Heart right ventricle (tissue), 16 donors: ENCODE measurements at regions not wholly inside any gene's neighbourhood (a gene's known extent, or its start where the extent isn't known, plus 50 kb on each side); places are given as distances from the start of the nearest gene placed in this dataset.

Experiments used
- ATAC-seq, 8 donors: fragments of 200-7000 bp; cut with Tn5 transposase; one replicate each; pipeline ENCODE4 v1.9.1; 2020; ENCODE audit warnings: mild to moderate bottlenecking in 8 of 8, moderate library complexity in 8 of 8, moderate number of reproducible peaks in 1 of 8
- DNase-seq, 2 donors: peaks; one replicate each; pipeline ENCODE4 v3.0.0-alpha.2; 2020
- H3K27ac ChIP-seq, 10 donors: fragments of 200-600 bp; sonication (generic) in 2 of 10; one replicate each; pipeline versions ENCODE4 v1.5.0 to v1.8.0; 2020 to 2022; ENCODE audit warnings: mild to moderate bottlenecking in 3 of 10
- H3K27me3 ChIP-seq, 7 donors: fragments of 200-600 bp; one replicate each; pipeline ENCODE4 v1.8.0; 2021 to 2022; ENCODE audit warnings: mild to moderate bottlenecking in 2 of 7
- H3K36me3 ChIP-seq, 9 donors: fragments of 200-600 bp; sonication (generic) in 1 of 9; one replicate each; pipeline versions ENCODE4 v1.5.0 to v1.8.0; 2020 to 2022; ENCODE audit warnings: mild to moderate bottlenecking in 2 of 9
- H3K4me1 ChIP-seq, 9 donors: fragments of 200-600 bp; sonication (generic) in 1 of 9; one replicate each; pipeline versions ENCODE4 v1.5.0 to v1.8.0; 2020 to 2022; ENCODE audit warnings: mild to moderate bottlenecking in 4 of 9
- H3K4me3 ChIP-seq, 10 donors: fragments of 200-600 bp; sonication (generic) in 2 of 10; one replicate each; pipeline versions ENCODE4 v1.5.0 to v1.8.0; 2020 to 2022; ENCODE audit warnings: mild to moderate bottlenecking in 7 of 10, moderate library complexity in 2 of 10
- H3K9me3 ChIP-seq, 11 donors: fragments of 200-600 bp in 10 of 11; sonication (generic) in 2 of 11; one replicate each; pipeline versions ENCODE4 v1.5.0 to v1.8.0; 2013 to 2022; ENCODE audit warnings: mild to moderate bottlenecking in 2 of 11, control low read depth in 1 of 11, moderate library complexity in 1 of 11
- WGBS, 2 donors: extraction: QIAGEN DNeasy Blood & Tissue Kit; methylation state at CpG; one replicate each; pipeline ENCODE4 v1.1.7; 2013; ENCODE audit warnings: inconsistent platforms in 1 of 2; 5-methylcytosine and 5-hydroxymethylcytosine counted together
- intact Hi-C, 10 donors: fragments of 100-400 bp; cut with DNase I; formaldehyde crosslinking; loops; one replicate each; pipeline versions ENCODE4 v1.11.1 to v1.14.2; 2022
- TF ChIP-seq, protein P1 (sequence below), 9 donors: fragments of 200-600 bp; sonication (generic) in 2 of 9; IDR thresholded peaks; one replicate each; pipeline versions ENCODE4 v1.5.0 to v1.8.0; 2021 to 2022; ENCODE audit warnings: antibody characterized with exemption in 9 of 9, mild to moderate bottlenecking in 5 of 9, moderate library complexity in 1 of 9
- donor health status: Arrhythmogenic right ventricular cardiomyopathy.
- donor health status: ischemic (EF 13 %, LVEDD 7.1; RV severe dilation, severe dysfunction).
- donor health status: healthy with polysubstance abuse.
- donor health status: DM: no; HTN: yes; CAD: no.
- donor health status: DM: no; HTN: no; CAD: no.
- donor health status: ischemic (EF 25% LVEDD 6.9; RV normal size, moderate dysfunction).
- donor health status: ischemic (EF 25% LVEDD 5.7; RV mildly dilated, moderate dysfunction).
- donor health status: healthy.
- donor health status: DM: yes; HTN: yes; CAD: no.
- donor health status: Ischemic cardiomyopathy.
- donor health status: ischemic (EF 35%, LVEDD 5.7; RV mildly dilated, moderate dysfunction).
- donor health status: nonischemic (EF 11% LVEDD 7.7; RV severe dilation, severe dysfunction).
- donor health status: DM: yes; HTN: yes; CAD: no.
- donor health status: PGD.
- donor health status: ischemic (EF 29% LVEDD 5.4; RV normal size, mild dysfunction).
- donor health status: nonischemic (EF 23%, LVEDD 6.1; RV moderate dilation, normal function).

- Histone ChIP-seq H3K27ac (no peak overlapping the region), H3K9me3 (peaks cover 0 to 19% (median 6%) of the 10 kb centered on the region in 11 donors), H3K4me3 (no peak overlapping the region), H3K4me1 (no peaks in the 10 kb centered on the region), H3K27me3 (no peaks in the 10 kb centered on the region), H3K36me3 (no peaks in the 10 kb centered on the region)
- WGBS, 2 donors, result 100% methylated on average over 1 of the region's 1 CpG
- ATAC-seq (no peak), DNase-seq (no peak)
- intact Hi-C loops, result no loop called here
- TF ChIP-seq, protein P1, sequence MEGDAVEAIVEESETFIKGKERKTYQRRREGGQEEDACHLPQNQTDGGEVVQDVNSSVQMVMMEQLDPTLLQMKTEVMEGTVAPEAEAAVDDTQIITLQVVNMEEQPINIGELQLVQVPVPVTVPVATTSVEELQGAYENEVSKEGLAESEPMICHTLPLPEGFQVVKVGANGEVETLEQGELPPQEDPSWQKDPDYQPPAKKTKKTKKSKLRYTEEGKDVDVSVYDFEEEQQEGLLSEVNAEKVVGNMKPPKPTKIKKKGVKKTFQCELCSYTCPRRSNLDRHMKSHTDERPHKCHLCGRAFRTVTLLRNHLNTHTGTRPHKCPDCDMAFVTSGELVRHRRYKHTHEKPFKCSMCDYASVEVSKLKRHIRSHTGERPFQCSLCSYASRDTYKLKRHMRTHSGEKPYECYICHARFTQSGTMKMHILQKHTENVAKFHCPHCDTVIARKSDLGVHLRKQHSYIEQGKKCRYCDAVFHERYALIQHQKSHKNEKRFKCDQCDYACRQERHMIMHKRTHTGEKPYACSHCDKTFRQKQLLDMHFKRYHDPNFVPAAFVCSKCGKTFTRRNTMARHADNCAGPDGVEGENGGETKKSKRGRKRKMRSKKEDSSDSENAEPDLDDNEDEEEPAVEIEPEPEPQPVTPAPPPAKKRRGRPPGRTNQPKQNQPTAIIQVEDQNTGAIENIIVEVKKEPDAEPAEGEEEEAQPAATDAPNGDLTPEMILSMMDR (IDR thresholded peaks at IDR 0.05), result no peak
These were observed 1045.2 kb downstream of the FLRT2 start for GRCh38 chr14:86575141-86575540.

- TF ChIP-seq, protein P1 (IDR thresholded peaks at IDR 0.05), result no peak
- H3K4me3 ChIP-seq, result no peak overlapping the region
- H3K36me3 ChIP-seq, result no peaks in the 10 kb centered on the region
- 66 to 77% methylated on average over 1 of the region's 1 CpG for WGBS, 2 donors
- ATAC-seq, result no peak
- no peak overlapping the region for H3K27ac ChIP-seq
- no peaks in the 10 kb centered on the region for H3K4me1 ChIP-seq
- DNase-seq, result no peak
- intact Hi-C loops, result no loop called here
- H3K27me3 ChIP-seq, result no peaks in the 10 kb centered on the region
- peaks cover 0 to 23% (median 6%) of the 10 kb centered on the region in 11 donors for H3K9me3 ChIP-seq
These were observed 1044.8 kb downstream of the FLRT2 start for GRCh38 chr14:86574778-86575129.

GRCh38 chr14:86574051-86574777 is 1044.3 kb downstream of the FLRT2 start:
- Histone ChIP-seq H3K36me3 (no peaks in the 10 kb centered on the region), H3K4me1 (no peaks in the 10 kb centered on the region), H3K4me3 (no peak overlapping the region), H3K27me3 (no peaks in the 10 kb centered on the region), H3K27ac (no peak overlapping the region), H3K9me3 (peaks cover 0 to 28% (median 6%) of the 10 kb centered on the region in 11 donors)
- DNase-seq, result no peak
- ATAC-seq, result no peak
- intact Hi-C loops, result no loop called here
- 56 to 63% methylated on average over 10 of the region's 10 CpGs for WGBS, 2 donors
- TF ChIP-seq, protein P1 (IDR thresholded peaks at IDR 0.05), result no peak

DNA sequence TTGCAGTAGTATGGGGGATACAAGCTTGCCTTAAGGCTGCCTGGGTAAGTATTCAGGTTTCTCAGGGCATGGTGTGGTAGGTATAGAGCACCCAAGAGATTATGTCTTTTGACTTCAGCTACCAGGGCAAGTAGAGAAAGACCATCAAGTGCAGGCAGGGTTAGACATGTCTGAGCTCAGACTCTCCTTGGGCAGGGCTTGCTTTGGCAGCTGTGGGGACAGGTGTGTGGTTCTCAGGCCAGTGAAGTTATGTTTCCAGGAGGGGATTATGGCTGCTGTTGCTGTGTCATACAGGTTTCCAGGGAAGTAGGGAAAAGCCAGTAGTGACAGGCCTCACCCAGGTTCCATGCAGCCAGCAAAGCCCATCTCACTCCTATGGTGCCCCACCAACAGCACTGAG is 1040.4 kb downstream of the FLRT2 start:
- H3K4me1 ChIP-seq, result no peaks in the 10 kb centered on the region
- peaks cover 0 to 35% (median 6%) of the 10 kb centered on the region in 11 donors for H3K9me3 ChIP-seq
- TF ChIP-seq, protein P1 (IDR thresholded peaks at IDR 0.05), result no peak
- H3K36me3 ChIP-seq, result no peaks in the 10 kb centered on the region
- ATAC-seq (no peak), DNase-seq (no peak)
- no peak overlapping the region for H3K4me3 ChIP-seq
- intact Hi-C loops, result no loop called here
- H3K27me3 ChIP-seq, result no peaks in the 10 kb centered on the region
- H3K27ac ChIP-seq, result no peak overlapping the region
